SK-N-SH treated with all-trans-retinoic acid at 6 μM for 48 hours (cell line): ENCODE measurements at regions not wholly inside any gene's neighbourhood (a gene's known extent, or its start where the extent isn't known, plus 50 kb on each side); places are given as distances from the start of the nearest gene placed in this dataset.

Experiments used
- ATAC-seq: fragments of 200-7000 bp; cut with Tn5 transposase; 3 replicates; pipeline ENCODE4 v1.9.1; 2020; ENCODE audit warnings: mild to moderate bottlenecking, moderate library complexity
- ARNTL ChIP-seq: fragments of 450-650 bp; formaldehyde crosslinking; IDR thresholded peaks from 2 replicates; pipeline ENCODE4 v1.5.0; 2020; ENCODE audit warnings: low read depth, mild to moderate bottlenecking, moderate library complexity, borderline replicate concordance
- BACH2 ChIP-seq: fragments of 250-450 bp; sonication (Bioruptor Pico); IDR thresholded peaks from 2 replicates; pipeline ENCODE4 v1.9.0; 2021; ENCODE audit warnings: mild to moderate bottlenecking, borderline replicate concordance
- CSDC2 ChIP-seq: fragments of 250-450 bp; sonication (Bioruptor Pico); IDR thresholded peaks from 2 replicates; pipeline ENCODE4 v1.5.0; 2020; ENCODE audit warnings: mild to moderate bottlenecking, moderate library complexity
- ESRRG ChIP-seq: fragments of 250-450 bp; sonication (Bioruptor Pico); IDR thresholded peaks from 2 replicates; pipeline ENCODE4 v1.6.1; 2021; ENCODE audit warnings: mild to moderate bottlenecking
- GLIS3 ChIP-seq: fragments of 250-450 bp; sonication (Bioruptor Pico); IDR thresholded peaks from 2 replicates; pipeline ENCODE4 v1.5.0; 2020; ENCODE audit warnings: mild to moderate bottlenecking, moderate library complexity
- ISL1 ChIP-seq: fragments of 250-450 bp; sonication (Bioruptor Pico); IDR thresholded peaks from 2 replicates; pipeline ENCODE4 v2.1.2; 2022; ENCODE audit warnings: mild to moderate bottlenecking, moderate library complexity
- OSR1 ChIP-seq: fragments of 250-450 bp; sonication (Bioruptor Pico); IDR thresholded peaks from 2 replicates; pipeline ENCODE4 v1.8.0; 2022; ENCODE audit warnings: moderate library complexity, mild to moderate bottlenecking, inconsistent platforms
- PATZ1 ChIP-seq: fragments of 250-450 bp; sonication (Bioruptor Pico); IDR thresholded peaks from 2 replicates; pipeline ENCODE4 v1.8.0; 2020; ENCODE audit warnings: mild to moderate bottlenecking, moderate library complexity, borderline replicate concordance
- PPARA ChIP-seq: fragments of 250-450 bp; sonication (Bioruptor Pico); IDR thresholded peaks from 2 replicates; pipeline ENCODE4 v1.5.0; 2020; ENCODE audit warnings: mild to moderate bottlenecking, borderline replicate concordance
- RARB ChIP-seq: fragments of 250-450 bp; sonication (Bioruptor Pico); IDR thresholded peaks from 2 replicates; pipeline ENCODE4 v1.8.0; 2021; ENCODE audit warnings: mild to moderate bottlenecking, moderate library complexity
- SNAI2 ChIP-seq: fragments of 250-450 bp; sonication (Bioruptor Pico); IDR thresholded peaks from 2 replicates; pipeline ENCODE4 v1.5.0; 2020; ENCODE audit warnings: mild to moderate bottlenecking, moderate library complexity
- TCF4 ChIP-seq: fragments of 250-450 bp; sonication (Bioruptor Pico); IDR thresholded peaks from 2 replicates; pipeline ENCODE4 v1.8.0; 2021; ENCODE audit warnings: mild to moderate bottlenecking, moderate library complexity, borderline replicate concordance
- TOX ChIP-seq: fragments of 250-450 bp; sonication (Bioruptor Pico); IDR thresholded peaks from 2 replicates; pipeline ENCODE4 v1.8.0; 2021; ENCODE audit warnings: mild to moderate bottlenecking, moderate library complexity, borderline replicate concordance
- TSHZ2 ChIP-seq: fragments of 250-450 bp; sonication (Bioruptor Pico); IDR thresholded peaks from 2 replicates; pipeline ENCODE4 v1.5.0; 2020; ENCODE audit warnings: mild to moderate bottlenecking, moderate library complexity
- ZC3H10 ChIP-seq: fragments of 250-450 bp; sonication (Bioruptor Pico); IDR thresholded peaks from 2 replicates; pipeline ENCODE4 v1.5.1; 2021; ENCODE audit warnings: mild to moderate bottlenecking, moderate library complexity
- ZFP3 ChIP-seq: fragments of 250-450 bp; sonication (Bioruptor Pico); IDR thresholded peaks from 2 replicates; pipeline ENCODE4 v1.5.0; 2020; ENCODE audit warnings: mild to moderate bottlenecking, moderate library complexity
- ZFP30 ChIP-seq: fragments of 450-650 bp; formaldehyde crosslinking; IDR thresholded peaks from 2 replicates; pipeline ENCODE4 v1.5.0; 2022; ENCODE audit warnings: mild to moderate bottlenecking, moderate library complexity
- ZNF70 ChIP-seq: fragments of 450-650 bp; formaldehyde crosslinking; IDR thresholded peaks from 2 replicates; pipeline ENCODE4 v1.5.0; 2020; ENCODE audit warnings: mild to moderate bottlenecking, moderate library complexity
- TF ChIP-seq, protein P1 (sequence below): fragments of 250-450 bp; sonication (Bioruptor Pico); IDR thresholded peaks from 2 replicates; pipeline ENCODE4 v1.5.1; 2020; ENCODE audit warnings: low read depth, mild to moderate bottlenecking, moderate library complexity

GRCh38 chr10:78645169-78645686 lies 423.5 kb upstream of the ZMIZ1 start:
- TF ChIP-seq CSDC2 (CRISPR knock-in tag): no peak
- no peak for TF ChIP-seq ISL1 (CRISPR knock-in tag)
- no peak for TF ChIP-seq ARNTL (CRISPR knock-in tag)
- TF ChIP-seq OSR1: no peak
- no peak for TF ChIP-seq ZNF70
- no peak for TF ChIP-seq SNAI2 (CRISPR knock-in tag)
- TF ChIP-seq TCF4 (CRISPR knock-in tag): no peak
- TF ChIP-seq PATZ1 (CRISPR knock-in tag): no peak
- ATAC-seq: no peak

DNA sequence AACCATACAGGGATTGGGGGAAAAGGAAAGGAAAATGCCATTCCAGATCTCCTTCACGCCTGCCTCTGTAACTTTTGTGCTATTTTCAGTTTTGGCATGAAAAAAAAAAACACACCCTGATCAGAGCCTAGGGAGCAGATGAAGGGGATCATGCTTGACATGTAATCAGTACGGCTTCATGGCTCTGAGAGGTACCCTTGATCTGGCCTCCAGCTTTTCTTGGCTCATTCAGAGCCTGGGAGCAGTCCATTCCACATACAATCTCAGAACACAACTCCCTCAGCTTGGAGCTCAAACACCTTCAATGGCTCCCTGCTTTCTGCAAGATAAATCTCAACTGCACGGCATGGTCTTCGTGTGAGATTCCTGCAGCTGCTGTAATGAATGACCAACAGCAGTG lies 422.8 kb upstream of the ZMIZ1 start:
- no peak for ATAC-seq

GRCh38 chr10:78648256-78648860 lies 420.4 kb upstream of the ZMIZ1 start:
- peak; percentile 65 for ATAC-seq
- 0 out of 2 replicates have a peak, but pooled peaks have one; percentile 17 for TF ChIP-seq ISL1 (CRISPR knock-in tag)
- no peak for TF ChIP-seq ZFP30 (CRISPR knock-in tag)
- TF ChIP-seq OSR1: no peak
- TF ChIP-seq, all 23 proteins: peak for 1

More for the DNA sequence above, 422.8 kb upstream of the ZMIZ1 start:
- TF ChIP-seq SNAI2 (CRISPR knock-in tag) (no peak), PATZ1 (CRISPR knock-in tag) (no peak), ZFP3 (CRISPR knock-in tag) (no peak), TCF4 (CRISPR knock-in tag) (no peak), TOX (CRISPR knock-in tag) (no peak), CSDC2 (CRISPR knock-in tag) (no peak), PPARA (CRISPR knock-in tag) (no peak)

DNA sequence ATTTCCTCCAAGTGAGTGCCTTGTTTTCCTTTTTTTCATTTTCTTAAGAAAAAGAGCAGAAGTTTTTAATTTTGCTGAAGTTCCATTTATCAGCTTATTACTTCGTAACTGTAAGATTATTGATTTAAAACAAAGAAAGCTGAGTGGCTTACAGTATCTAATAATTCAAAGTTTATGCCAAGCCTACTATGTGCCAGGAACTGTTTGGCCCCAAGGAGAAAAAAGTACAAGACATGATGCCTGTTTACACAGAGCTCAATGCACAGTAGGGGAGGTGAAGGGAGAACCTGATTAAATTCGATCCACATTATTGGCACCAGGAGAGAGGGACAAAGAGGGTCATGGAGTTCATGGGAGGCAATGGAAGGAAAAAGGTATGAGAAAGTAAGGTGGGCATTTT lies 419.3 kb upstream of the ZMIZ1 start:
- TF ChIP-seq GLIS3 (CRISPR knock-in tag) (no peak), BACH2 (CRISPR knock-in tag) (no peak)
- no peak for ATAC-seq

GRCh38 chr10:78650122-78650521 lies 418.6 kb upstream of the ZMIZ1 start:
- ATAC-seq: peak; percentile 53; the same call in 1 of the 3 replicates
- TF ChIP-seq PPARA (CRISPR knock-in tag) (no peak), ESRRG (CRISPR knock-in tag) (no peak), ARNTL (CRISPR knock-in tag) (no peak), TSHZ2 (CRISPR knock-in tag) (no peak), PATZ1 (CRISPR knock-in tag) (no peak), ZC3H10 (CRISPR knock-in tag) (no peak), ISL1 (CRISPR knock-in tag) (no peak), TOX (CRISPR knock-in tag) (no peak), ZFP30 (CRISPR knock-in tag) (no peak), BACH2 (CRISPR knock-in tag) (no peak), CSDC2 (CRISPR knock-in tag) (no peak), SNAI2 (CRISPR knock-in tag) (no peak), RARB (CRISPR knock-in tag) (no peak), ZFP3 (CRISPR knock-in tag) (no peak), TCF4 (CRISPR knock-in tag) (no peak)
- TF ChIP-seq, protein P1, sequence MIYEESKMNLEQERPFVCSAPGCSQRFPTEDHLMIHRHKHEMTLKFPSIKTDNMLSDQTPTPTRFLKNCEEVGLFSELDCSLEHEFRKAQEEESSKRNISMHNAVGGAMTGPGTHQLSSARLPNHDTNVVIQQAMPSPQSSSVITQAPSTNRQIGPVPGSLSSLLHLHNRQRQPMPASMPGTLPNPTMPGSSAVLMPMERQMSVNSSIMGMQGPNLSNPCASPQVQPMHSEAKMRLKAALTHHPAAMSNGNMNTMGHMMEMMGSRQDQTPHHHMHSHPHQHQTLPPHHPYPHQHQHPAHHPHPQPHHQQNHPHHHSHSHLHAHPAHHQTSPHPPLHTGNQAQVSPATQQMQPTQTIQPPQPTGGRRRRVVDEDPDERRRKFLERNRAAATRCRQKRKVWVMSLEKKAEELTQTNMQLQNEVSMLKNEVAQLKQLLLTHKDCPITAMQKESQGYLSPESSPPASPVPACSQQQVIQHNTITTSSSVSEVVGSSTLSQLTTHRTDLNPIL (CRISPR knock-in tag): no peak
